Activated effector memory CD4-positive, alpha-beta T cell treated with anti-CD3 and anti-CD28 coated beads, Interleukin-2, amount 50 U/mL, for 16 hours (primary cell): ENCODE measurements at regions not wholly inside any gene's neighbourhood (a gene's known extent, or its start where the extent isn't known, plus 50 kb on each side); places are given as distances from the start of the nearest gene placed in this dataset.

Experiments used
- DNase-seq: peaks from one replicate; pipeline ENCODE4 v3.0.0-alpha.2; 2020

GRCh38 chr7:25368599-25369201, 140.4 kb upstream of the NPVF start:
- DNase-seq = no peak

- DNase-seq = no peak
These were observed 141.5 kb upstream of the NPVF start for GRCh38 chr7:25369786-25370185.

DNA sequence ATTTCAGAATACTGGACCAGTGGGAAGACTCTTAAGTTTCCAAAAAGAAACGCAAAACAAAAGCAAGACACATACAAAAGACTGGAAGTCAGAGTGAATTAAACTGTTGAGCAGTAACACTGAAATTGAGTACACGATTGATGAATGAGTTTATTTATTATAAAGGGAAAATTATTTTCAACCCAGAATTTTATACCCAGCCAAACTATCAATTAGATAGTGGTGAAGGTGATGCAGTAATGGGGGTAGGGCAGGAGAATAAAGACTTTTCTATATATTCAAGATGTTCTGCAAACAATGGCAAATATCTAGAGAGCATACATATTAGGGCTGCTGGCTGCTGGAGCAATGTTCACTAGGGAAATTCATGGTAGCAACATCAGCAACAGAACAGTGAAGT, 143.7 kb upstream of the NPVF start:
- no peak for DNase-seq

DNA sequence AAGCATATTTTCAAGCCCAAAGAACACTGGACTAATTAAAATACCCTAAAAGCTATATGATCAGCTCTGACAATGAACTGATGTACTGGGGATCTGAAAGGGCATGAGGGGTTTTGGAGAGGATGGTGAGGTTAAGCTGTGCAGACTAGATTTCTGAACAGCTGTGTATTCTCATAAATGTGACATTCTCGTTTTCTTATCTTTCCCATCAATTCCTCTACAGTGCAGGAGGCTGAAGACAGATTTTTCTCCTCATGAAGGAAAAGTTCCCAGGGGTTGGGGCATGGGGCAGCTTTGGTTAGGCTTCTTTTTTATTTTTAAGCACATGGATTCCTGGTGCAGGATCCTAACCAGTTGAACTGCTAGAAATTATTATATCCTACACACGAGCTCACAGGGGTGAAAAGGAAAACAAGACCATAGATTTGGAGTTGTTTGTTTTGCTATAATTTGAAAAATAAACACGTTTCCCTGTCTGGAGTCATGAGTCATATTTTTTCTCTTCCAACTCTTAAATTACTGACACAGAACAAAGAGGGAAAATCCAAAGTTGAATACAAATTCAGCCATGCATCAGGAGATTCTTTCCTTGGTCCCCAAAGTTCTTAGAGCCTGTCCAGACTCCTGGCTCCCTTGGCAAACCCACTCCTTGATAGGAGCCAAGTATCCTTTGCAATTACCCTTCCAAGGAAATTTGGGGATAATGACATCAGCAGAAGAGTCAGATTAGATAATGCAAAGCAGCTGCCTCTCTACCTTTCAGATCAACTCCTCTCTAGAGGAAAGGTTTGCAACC, 147.7 kb upstream of the NPVF start:
- no peak for DNase-seq

DNA sequence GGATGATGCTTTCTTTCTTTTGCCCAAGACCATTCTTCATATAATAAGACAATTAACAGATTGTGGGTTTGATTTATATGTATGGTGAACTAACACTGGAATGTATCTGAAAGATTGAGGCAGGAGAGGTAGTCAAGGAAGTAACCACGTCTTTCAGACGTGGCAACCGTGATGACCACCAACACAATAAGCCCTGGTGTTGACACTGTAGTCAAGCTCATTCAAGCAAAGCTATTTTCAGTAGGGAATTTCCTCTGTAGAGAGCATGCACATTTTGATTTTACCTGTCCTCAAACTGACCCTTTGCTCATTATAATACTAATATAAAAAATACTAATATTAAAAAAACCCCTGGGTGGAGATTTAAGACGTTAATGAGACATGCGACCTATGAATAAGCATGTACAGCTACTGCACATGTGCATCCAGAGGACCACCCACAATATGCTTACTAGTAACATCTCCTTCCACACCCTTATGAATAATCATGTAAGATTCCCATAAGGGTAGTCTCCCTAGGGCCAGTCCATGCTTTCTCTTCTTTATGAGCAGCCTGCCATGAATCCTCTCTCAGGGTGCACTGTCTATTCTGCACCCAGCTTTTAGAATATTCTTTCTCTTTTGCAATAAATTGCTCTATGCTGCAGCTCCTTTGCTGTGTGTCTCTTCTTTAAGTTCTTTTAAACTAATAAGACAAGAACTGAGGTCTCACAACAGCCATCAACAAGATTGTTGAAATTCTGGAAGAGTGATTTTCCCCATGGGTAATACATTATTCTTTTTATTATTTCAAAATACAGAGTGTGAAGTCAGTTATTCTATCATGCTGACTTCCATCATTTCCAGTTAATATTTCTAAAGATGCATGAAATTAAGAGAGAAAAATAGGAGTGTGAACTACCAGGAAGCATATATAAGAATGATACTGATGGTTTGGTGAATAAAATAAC, 151.3 kb upstream of the NPVF start:
- DNase-seq = no peak

DNA sequence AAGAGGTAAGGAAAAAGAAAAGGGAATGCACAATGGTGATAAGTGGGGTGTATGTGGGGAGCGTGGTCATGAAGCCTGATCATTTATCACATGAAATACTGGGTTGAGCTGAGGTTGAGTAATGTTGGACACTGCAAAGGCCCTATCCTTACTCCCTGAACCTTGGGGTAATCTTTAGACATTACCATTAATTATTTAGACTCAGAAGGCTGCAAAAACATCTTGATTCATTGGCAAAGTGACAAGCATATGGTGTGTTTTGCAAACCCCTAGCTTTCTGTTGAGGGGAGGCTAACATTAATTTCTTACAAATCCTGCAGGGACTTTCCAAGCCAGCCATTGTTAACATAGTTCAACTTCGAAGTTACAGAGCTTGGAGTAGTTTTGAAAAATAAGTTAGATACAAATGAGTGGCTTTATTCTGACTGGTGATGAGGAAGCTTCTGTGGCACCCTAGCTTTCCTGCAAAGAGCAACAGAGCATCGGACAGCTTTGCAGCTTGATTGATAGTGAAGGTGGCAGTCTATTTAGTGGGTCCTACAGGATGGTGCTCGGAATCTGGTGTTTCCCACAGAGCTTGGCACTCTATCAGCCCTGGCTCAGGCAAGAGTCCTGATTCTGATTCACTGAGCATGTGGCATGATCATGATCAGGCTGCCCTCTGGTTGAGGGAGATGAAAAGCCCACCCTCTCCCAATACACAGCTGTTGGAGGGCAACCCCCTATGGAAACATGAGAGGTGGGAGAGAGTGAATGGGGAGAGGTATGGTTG, 153.7 kb upstream of the NPVF start:
- no peak for DNase-seq

DNA sequence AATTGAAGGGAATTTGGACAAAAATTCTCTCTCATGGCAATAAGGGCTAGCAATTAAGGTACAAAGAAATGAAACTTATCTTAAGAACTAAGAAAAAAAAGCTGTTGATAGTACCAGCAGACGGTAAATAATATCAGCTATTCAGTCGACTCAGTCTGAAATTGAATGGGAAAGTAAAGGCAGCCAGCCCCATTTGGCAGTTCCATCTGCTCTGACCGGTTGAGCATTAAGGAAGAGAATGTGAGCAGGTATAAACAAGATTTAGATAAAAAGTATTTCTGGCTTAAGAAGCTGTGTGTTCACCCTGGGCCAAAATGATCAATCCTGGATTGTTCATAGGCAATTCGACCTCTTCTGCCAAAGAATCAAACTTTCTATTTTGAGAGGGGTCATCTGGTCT, 154.6 kb upstream of the NPVF start:
- DNase-seq = no peak

GRCh38 chr7:25383402-25383801, 155.1 kb upstream of the NPVF start:
- no peak for DNase-seq

GRCh38 chr7:25384788-25385505, 156.7 kb upstream of the NPVF start:
- DNase-seq = no peak

- no peak for DNase-seq
These were observed 157.3 kb upstream of the NPVF start for GRCh38 chr7:25385506-25386136.

GRCh38 chr7:25386311-25386744, 158.0 kb upstream of the NPVF start:
- DNase-seq = no peak

- DNase-seq = no peak
These were observed 160.4 kb upstream of the NPVF start for GRCh38 chr7:25388681-25389080.

GRCh38 chr7:25389489-25390106, 161.3 kb upstream of the NPVF start:
- no peak for DNase-seq

GRCh38 chr7:25391295-25391861, 163.1 kb upstream of the NPVF start:
- no peak for DNase-seq

GRCh38 chr7:25391961-25392587, 163.8 kb upstream of the NPVF start:
- no peak for DNase-seq

DNA sequence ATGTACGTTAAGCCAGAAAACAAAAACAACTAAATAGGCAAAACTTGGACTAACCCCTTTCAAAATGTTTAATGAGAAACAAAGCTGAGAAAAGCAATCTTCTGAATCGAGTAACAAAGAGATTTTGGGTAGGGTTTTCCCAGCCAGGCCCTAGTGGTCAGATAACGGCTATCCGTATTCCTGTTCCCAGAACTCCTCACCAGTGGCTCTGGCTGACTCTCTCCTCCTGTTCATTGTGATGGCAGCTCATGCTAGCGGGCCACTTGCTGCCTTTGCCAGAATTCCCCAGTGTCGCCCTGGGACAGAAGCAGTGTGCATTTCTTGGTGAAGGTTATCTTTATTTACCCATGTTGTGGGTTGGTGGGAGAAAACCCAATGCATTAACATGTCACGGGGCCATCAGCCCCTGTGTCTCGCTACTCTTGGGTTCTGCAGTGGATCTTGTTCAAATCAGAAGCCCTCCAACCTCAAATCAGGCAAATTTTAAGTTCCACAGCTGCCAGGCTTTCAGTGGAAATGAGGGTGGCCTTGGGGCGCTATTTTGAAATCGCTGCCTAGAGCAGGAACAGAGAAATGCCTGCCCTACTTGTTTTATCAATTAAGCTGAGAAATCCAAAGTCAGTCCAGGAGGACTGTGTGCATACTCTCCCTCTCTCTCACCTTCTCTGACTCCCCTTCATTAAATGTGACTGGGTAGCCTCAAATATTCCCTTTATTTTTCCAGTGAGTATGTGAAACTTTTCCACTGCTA, 164.5 kb upstream of the NPVF start:
- no peak for DNase-seq

- no peak for DNase-seq
These were observed 167.7 kb upstream of the NPVF start for GRCh38 chr7:25395976-25396375.

DNA sequence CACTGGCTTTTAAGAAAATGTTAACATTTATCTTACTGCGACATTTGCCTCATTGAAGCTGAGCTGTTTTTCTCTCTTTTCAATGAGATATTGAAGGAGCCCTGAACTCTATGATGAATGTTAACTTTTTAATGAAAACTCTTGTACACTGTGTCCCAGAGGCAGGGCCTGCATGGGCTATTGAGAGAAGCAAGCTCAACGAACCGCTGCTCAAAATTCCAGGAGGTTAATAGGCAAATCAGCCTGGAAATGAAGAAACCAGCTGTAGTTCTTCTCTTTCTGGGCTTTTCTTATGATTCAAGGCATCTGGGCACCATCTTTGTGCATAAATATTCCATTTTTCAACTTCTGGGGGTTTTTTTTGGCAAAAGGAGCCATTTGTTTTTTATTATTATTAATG, 168.4 kb upstream of the NPVF start:
- DNase-seq = no peak

DNA sequence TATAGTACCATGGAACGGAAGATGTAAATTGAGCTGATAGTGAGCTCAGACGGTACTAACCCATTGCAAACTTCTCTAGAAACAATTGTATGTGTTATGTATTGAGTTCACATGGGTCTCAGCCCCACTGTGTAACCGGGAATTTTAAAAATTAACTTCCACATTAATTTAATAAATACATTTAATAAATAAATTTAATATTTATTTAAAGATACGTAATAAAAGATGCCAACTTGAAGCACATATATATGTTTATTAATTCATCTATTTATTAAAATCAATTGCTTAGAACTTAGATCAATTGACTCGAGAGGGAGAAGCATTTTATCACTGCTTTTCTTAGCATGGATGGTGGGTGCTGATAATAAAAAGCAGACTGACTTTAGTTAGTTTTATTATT, 170.1 kb upstream of the NPVF start:
- no peak for DNase-seq
